ACC112 (cell line): ENCODE measurements at regions not wholly inside any gene's neighbourhood (a gene's known extent, or its start where the extent isn't known, plus 50 kb on each side); places are given as distances from the start of the nearest gene placed in this dataset.
"Not testable (repeated sequence)": the region's sequence is repeated elsewhere in the genome, so short reads cannot be mapped to it uniquely, and the experiment has no call there.

Source experiments
- H2AFZ ChIP-seq: fragments of 200-600 bp; sonication (generic); one replicate; pipeline ENCODE4 v1.6.0; 2017; ENCODE audit warnings: antibody characterized with exemption, low read length; ENCODE audit not compliant: unreplicated experiment
- H3K27ac ChIP-seq: fragments of 200-600 bp; sonication (generic); 2 replicates; pipeline ENCODE4 v1.5.1; 2014; ENCODE audit warnings: low read depth, mild to moderate bottlenecking, antibody characterized with exemption, low read length, moderate library complexity
- H3K27me3 ChIP-seq: fragments of 200-600 bp; sonication (generic); 2 replicates; pipeline ENCODE4 v1.6.1; 2014; ENCODE audit warnings: mild to moderate bottlenecking, antibody characterized with exemption, low read length, moderate library complexity, mixed read lengths; ENCODE audit not compliant: insufficient read depth
- H3K36me3 ChIP-seq: fragments of 200-600 bp; sonication (generic); 2 replicates; pipeline ENCODE4 v1.6.1; 2016; ENCODE audit warnings: mild to moderate bottlenecking, antibody characterized with exemption, low read length, moderate library complexity, mixed read lengths; ENCODE audit not compliant: insufficient read depth
- H3K4me1 ChIP-seq: fragments of 200-600 bp; sonication (generic); one replicate; pipeline ENCODE4 v1.6.1; 2016; ENCODE audit warnings: low read length, mixed read lengths; ENCODE audit not compliant: insufficient read depth, unreplicated experiment, control insufficient read depth
- H3K4me3 ChIP-seq: fragments of 200-600 bp; sonication (generic); 2 replicates; pipeline ENCODE4 v1.5.1; 2014; ENCODE audit warnings: mild to moderate bottlenecking, low read depth, low read length
- H3K79me2 ChIP-seq: fragments of 200-600 bp; sonication (generic); one replicate; pipeline ENCODE4 v1.6.0; 2016; ENCODE audit warnings: low read length; ENCODE audit not compliant: control insufficient read depth, unreplicated experiment, insufficient read depth

- H3K27me3 ChIP-seq = no peaks in the 10 kb centered on the region
- no peak overlapping the region for H2AFZ ChIP-seq
- H3K36me3 ChIP-seq = no peaks in the 10 kb centered on the region
- H3K27ac ChIP-seq = no peak overlapping the region
- no peaks in the 10 kb centered on the region for H3K79me2 ChIP-seq
- no peak overlapping the region for H3K4me3 ChIP-seq
- no peaks in the 10 kb centered on the region for H3K4me1 ChIP-seq
These were observed 156.2 kb upstream of the THSD7A start for GRCh38 chr7:11988186-11988585.

DNA sequence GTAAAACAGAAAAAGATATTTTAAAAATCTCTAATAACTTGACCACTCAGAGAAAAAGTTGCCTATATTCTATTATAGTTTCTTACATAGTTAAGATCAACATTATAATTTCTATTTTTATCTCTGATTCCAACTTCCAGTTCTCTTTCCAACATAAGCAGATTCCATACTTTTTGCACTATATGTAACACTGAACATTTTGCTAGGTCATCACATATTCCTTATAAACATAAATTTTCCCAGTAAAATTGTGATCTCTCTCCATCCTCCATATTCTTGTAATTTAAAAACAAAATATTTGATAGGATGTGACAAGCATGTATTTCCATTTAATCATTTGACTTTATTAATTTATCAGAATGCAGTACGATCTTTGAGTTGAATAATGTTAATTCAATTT lies 170.4 kb upstream of the THSD7A start:
- H3K79me2 ChIP-seq = no peaks in the 10 kb centered on the region
- no peak overlapping the region for H3K4me3 ChIP-seq
- H3K36me3 ChIP-seq = no peaks in the 10 kb centered on the region
- no peaks in the 10 kb centered on the region for H3K27me3 ChIP-seq
- no peak overlapping the region for H3K27ac ChIP-seq
- H2AFZ ChIP-seq = no peak overlapping the region
- no peaks in the 10 kb centered on the region for H3K4me1 ChIP-seq

DNA sequence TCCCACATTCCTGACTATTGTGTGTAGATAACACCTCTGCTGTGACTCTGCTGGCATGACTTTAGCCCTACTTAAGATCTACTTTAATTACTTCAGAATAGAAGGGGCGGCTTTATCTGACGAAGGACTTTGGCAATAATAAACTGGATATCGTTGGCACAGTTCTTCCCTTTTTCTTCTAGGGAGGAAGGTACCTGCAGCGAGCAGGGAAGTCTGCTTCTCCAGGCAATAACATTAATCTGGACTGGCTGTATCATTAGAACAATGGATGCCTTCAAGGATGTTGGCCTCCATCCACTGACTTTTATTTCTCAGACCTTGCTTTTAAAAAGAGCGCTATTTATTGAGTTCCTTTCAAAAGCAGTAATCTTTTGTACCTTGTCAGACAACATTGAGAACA lies 172.6 kb upstream of the THSD7A start:
- H3K79me2 ChIP-seq = no peaks in the 10 kb centered on the region
- no peaks in the 10 kb centered on the region for H3K36me3 ChIP-seq
- no peaks in the 10 kb centered on the region for H3K4me1 ChIP-seq
- no peaks in the 10 kb centered on the region for H3K27me3 ChIP-seq
- no peak overlapping the region for H3K4me3 ChIP-seq
- no peak overlapping the region for H3K27ac ChIP-seq
- no peak overlapping the region for H2AFZ ChIP-seq

GRCh38 chr7:12007576-12007975 lies 175.6 kb upstream of the THSD7A start:
- Histone ChIP-seq H3K79me2 (no peaks in the 10 kb centered on the region), H3K27me3 (no peaks in the 10 kb centered on the region), H2AFZ (no peak overlapping the region), H3K4me1 (no peaks in the 10 kb centered on the region), H3K27ac (no peak overlapping the region), H3K36me3 (no peaks in the 10 kb centered on the region), H3K4me3 (no peak overlapping the region)

GRCh38 chr7:12013983-12014382 lies 182.0 kb upstream of the THSD7A start:
- H3K4me1 ChIP-seq = no peaks in the 10 kb centered on the region
- no peaks in the 10 kb centered on the region for H3K79me2 ChIP-seq
- no peak overlapping the region for H2AFZ ChIP-seq
- no peaks in the 10 kb centered on the region for H3K27me3 ChIP-seq
- no peak overlapping the region for H3K4me3 ChIP-seq
- no peak overlapping the region for H3K27ac ChIP-seq
- no peaks in the 10 kb centered on the region for H3K36me3 ChIP-seq

DNA sequence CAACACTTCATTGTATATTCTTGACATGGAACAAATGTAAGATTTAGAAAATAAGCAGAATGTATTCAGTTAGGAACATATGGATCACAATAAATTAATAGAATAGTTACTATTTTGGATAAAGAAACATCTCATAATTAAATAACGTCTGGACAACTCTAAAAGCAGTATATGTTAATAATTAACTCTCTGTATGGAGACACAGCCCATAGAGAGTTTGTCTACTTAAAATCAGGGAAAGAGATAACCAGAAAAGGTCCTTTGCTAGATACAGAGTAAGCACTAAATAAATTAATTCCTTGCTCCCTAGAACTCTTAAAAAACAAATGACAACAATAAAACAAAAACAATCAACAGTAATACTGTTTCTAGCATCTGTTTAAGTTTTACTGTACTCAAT lies 184.4 kb upstream of the THSD7A start:
- Histone ChIP-seq H3K4me3 (no peak overlapping the region), H3K27ac (no peak overlapping the region), H3K4me1 (no peaks in the 10 kb centered on the region), H3K27me3 (no peaks in the 10 kb centered on the region), H2AFZ (no peak overlapping the region), H3K79me2 (no peaks in the 10 kb centered on the region), H3K36me3 (no peaks in the 10 kb centered on the region)

- Histone ChIP-seq H3K36me3 (no peaks in the 10 kb centered on the region), H3K27me3 (no peaks in the 10 kb centered on the region), H3K4me1 (no peaks in the 10 kb centered on the region), H3K4me3 (no peak overlapping the region), H3K27ac (no peak overlapping the region), H2AFZ (no peak overlapping the region), H3K79me2 (no peaks in the 10 kb centered on the region)
These were observed 185.0 kb upstream of the THSD7A start for GRCh38 chr7:12017046-12017445.

- H3K27ac ChIP-seq, H3K27me3 ChIP-seq, H2AFZ ChIP-seq, H3K4me3 ChIP-seq, H3K79me2 ChIP-seq, H3K36me3 ChIP-seq, H3K4me1 ChIP-seq: not testable (repeated sequence)
These were observed 189.1 kb upstream of the TMEM106B start for GRCh38 chr7:12022011-12022410.

- no peaks in the 10 kb centered on the region for H3K36me3 ChIP-seq
- no peak overlapping the region for H2AFZ ChIP-seq
These were observed 185.8 kb upstream of the TMEM106B start for GRCh38 chr7:12025246-12025645.

DNA sequence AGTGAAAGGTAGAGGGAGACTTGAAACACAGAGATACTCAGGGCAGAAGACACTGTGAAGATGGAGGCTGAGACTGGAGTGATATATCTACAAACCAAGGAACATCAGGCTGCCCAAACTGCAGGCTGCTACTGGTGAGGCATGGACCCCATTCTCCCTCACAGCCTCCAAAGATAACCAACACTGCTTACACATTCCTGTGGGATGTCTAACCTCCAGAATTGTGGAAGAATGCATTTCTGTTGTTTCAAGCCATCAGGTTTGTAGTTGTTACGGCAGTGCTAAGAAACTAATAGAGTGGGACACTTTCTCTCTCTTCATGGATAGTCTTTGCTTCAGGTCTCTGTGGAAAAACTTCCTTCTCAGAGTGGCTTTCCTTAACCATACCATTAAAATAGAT lies 182.6 kb upstream of the TMEM106B start:
- Histone ChIP-seq H3K36me3 (no peaks in the 10 kb centered on the region), H3K27ac (no peak overlapping the region), H2AFZ (no peak overlapping the region), H3K79me2 (no peaks in the 10 kb centered on the region), H3K27me3 (no peaks in the 10 kb centered on the region), H3K4me3 (no peak overlapping the region), H3K4me1 (peaks cover 10% of the 10 kb centered on the region)

More at GRCh38 chr7:12025246-12025645, 185.8 kb upstream of the TMEM106B start:
- no peaks in the 10 kb centered on the region for H3K79me2 ChIP-seq
- no peak overlapping the region for H3K4me3 ChIP-seq
- H3K27ac ChIP-seq = no peak overlapping the region
- no peaks in the 10 kb centered on the region for H3K4me1 ChIP-seq
- H3K27me3 ChIP-seq = no peaks in the 10 kb centered on the region

- Histone ChIP-seq H3K27ac (no peak overlapping the region), H3K79me2 (no peaks in the 10 kb centered on the region), H3K4me1 (peaks cover 10% of the 10 kb centered on the region), H3K4me3 (no peak overlapping the region), H3K36me3 (no peaks in the 10 kb centered on the region), H3K27me3 (no peaks in the 10 kb centered on the region), H2AFZ (no peak overlapping the region)
These were observed 181.0 kb upstream of the TMEM106B start for GRCh38 chr7:12030116-12030515.
